DOHH2 (cell line): ENCODE measurements at regions not wholly inside any gene's neighbourhood (a gene's known extent, or its start where the extent isn't known, plus 50 kb on each side); places are given as distances from the start of the nearest gene placed in this dataset.

Experiments
- H3F3A ChIP-seq: fragments of 200-600 bp; sonication (generic), shearing (Covaris generic); 2 replicates; pipeline ENCODE4 v1.6.0; 2016; ENCODE audit warnings: antibody characterized with exemption, mild to moderate bottlenecking; ENCODE audit not compliant: control insufficient read depth, insufficient read depth
- H3K27ac ChIP-seq: fragments of 200-600 bp; sonication (generic); 2 replicates; pipeline ENCODE4 v1.5.1; 2014; ENCODE audit warnings: low read depth, mild to moderate bottlenecking, low read length, moderate library complexity
- H3K27me3 ChIP-seq: fragments of 200-600 bp; sonication (generic); 2 replicates; pipeline ENCODE4 v1.6.1; 2014; ENCODE audit warnings: mild to moderate bottlenecking, low read length, mixed read lengths; ENCODE audit not compliant: control insufficient read depth
- H3K36me3 ChIP-seq: fragments of 200-600 bp; sonication (generic); 2 replicates; pipeline ENCODE4 v1.6.1; 2014; ENCODE audit warnings: mild to moderate bottlenecking, low read length, moderate library complexity, mixed read lengths; ENCODE audit not compliant: control insufficient read depth
- H3K4me1 ChIP-seq: fragments of 200-600 bp; sonication (generic); 2 replicates; pipeline ENCODE4 v1.6.1; 2014; ENCODE audit warnings: mild to moderate bottlenecking, low read length, mixed read lengths; ENCODE audit not compliant: control insufficient read depth
- H3K4me2 ChIP-seq: fragments of 200-600 bp; sonication (generic); 2 replicates; pipeline ENCODE4 v1.6.0; 2014; ENCODE audit warnings: mild to moderate bottlenecking, low read length, moderate library complexity
- H3K4me3 ChIP-seq: fragments of 200-600 bp; sonication (generic); 2 replicates; pipeline ENCODE4 v1.5.1; 2014; ENCODE audit warnings: mild to moderate bottlenecking, low read length, mixed read lengths
- H3K79me2 ChIP-seq: fragments of 200-600 bp; sonication (generic); 2 replicates; pipeline ENCODE4 v1.6.1; 2014; ENCODE audit warnings: mild to moderate bottlenecking, low read length, mixed read lengths; ENCODE audit not compliant: control insufficient read depth
- H3K9me2 ChIP-seq: fragments of 200-600 bp; sonication (generic); replicated peaks from 2 replicates; pipeline ENCODE4 v1.6.1; 2014; ENCODE audit warnings: mild to moderate bottlenecking, low read length, mixed read lengths; ENCODE audit not compliant: control insufficient read depth
- H3K9me3 ChIP-seq: fragments of 200-600 bp; sonication (generic); 2 replicates; pipeline ENCODE4 v1.6.1; 2014; ENCODE audit warnings: antibody characterized with exemption, low read length, mixed read lengths; ENCODE audit not compliant: control insufficient read depth, insufficient read depth
- H4K20me1 ChIP-seq: fragments of 200-600 bp; sonication (generic); 2 replicates; pipeline ENCODE4 v1.6.0; 2014; ENCODE audit warnings: low read depth, mild to moderate bottlenecking, antibody characterized with exemption, low read length, moderate library complexity; ENCODE audit not compliant: control insufficient read depth, insufficient read depth
- EZH2phosphoT487 ChIP-seq: fragments of 200-600 bp; sonication (generic); IDR thresholded peaks from 2 replicates; pipeline ENCODE4 v1.6.1; 2017; ENCODE audit warnings: borderline replicate concordance, mild to moderate bottlenecking, antibody characterized with exemption, low read length, moderate library complexity, mixed read lengths
- TF ChIP-seq, protein P1 (sequence below): fragments of 200-600 bp; sonication (generic); IDR thresholded peaks from one replicate; pipeline ENCODE4 v1.5.1; 2014; ENCODE audit warnings: antibody characterized with exemption, mild to moderate bottlenecking, low read depth, low read length; ENCODE audit not compliant: poor library complexity, severe bottlenecking

DNA sequence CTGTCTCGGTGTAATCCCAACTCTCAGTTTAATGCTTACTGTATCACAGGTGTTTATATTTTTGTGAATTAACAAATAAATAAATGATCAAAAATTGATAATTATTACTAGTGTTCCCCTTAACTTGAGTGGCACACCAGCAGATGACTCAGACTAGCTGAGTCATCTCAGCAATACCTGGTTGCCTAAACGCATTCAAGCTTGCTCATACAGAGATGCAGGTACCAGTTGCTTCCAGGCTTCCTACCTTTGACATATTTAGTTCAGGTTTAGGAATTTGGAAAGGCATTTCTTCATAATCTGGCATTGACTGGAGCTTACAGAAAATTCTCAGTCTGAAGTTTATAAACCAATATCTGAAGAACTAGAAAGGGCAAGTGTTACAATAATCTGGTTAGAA is 78.9 kb upstream of the LMO4 start:
- TF ChIP-seq EZH2phosphoT487 = no peak
- TF ChIP-seq, protein P1, sequence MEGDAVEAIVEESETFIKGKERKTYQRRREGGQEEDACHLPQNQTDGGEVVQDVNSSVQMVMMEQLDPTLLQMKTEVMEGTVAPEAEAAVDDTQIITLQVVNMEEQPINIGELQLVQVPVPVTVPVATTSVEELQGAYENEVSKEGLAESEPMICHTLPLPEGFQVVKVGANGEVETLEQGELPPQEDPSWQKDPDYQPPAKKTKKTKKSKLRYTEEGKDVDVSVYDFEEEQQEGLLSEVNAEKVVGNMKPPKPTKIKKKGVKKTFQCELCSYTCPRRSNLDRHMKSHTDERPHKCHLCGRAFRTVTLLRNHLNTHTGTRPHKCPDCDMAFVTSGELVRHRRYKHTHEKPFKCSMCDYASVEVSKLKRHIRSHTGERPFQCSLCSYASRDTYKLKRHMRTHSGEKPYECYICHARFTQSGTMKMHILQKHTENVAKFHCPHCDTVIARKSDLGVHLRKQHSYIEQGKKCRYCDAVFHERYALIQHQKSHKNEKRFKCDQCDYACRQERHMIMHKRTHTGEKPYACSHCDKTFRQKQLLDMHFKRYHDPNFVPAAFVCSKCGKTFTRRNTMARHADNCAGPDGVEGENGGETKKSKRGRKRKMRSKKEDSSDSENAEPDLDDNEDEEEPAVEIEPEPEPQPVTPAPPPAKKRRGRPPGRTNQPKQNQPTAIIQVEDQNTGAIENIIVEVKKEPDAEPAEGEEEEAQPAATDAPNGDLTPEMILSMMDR = no peak
- no peaks in the 10 kb centered on the region for H3K79me2 ChIP-seq
- H3K4me2 ChIP-seq = no peak overlapping the region
- no peak overlapping the region for H3K4me3 ChIP-seq
- H3K4me1 ChIP-seq = no peaks in the 10 kb centered on the region
- no peaks in the 10 kb centered on the region for H3K9me3 ChIP-seq
- no peaks in the 10 kb centered on the region for H3K36me3 ChIP-seq
- no peaks in the 10 kb centered on the region for H4K20me1 ChIP-seq
- peaks cover 2% of the 10 kb centered on the region; the same call in 1 of the 2 replicates for H3K27me3 ChIP-seq
- no peaks in the 10 kb centered on the region for H3F3A ChIP-seq
- no peak overlapping the region for H3K27ac ChIP-seq
- H3K9me2 ChIP-seq = no peaks in the 10 kb centered on the region

DNA sequence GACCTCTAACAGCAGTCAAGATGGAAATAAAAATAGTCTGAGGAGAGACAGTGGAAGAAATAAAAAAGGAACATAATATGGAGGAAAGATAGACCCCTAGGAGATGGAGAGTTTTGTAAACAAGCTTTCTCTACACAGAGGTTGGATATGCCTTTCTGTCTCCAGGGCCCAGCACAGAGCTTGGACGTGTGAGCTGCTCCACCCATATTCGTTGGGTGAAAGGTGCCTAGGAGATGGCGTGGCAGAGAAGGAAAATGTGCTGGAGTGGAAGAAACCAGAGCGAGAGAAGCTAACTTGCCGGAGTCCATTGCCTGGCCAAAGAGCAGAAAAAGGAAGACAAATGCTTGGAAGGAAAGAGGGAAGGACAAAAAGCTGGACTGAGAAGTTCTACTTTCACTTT is 78.3 kb upstream of the LMO4 start:
- Histone ChIP-seq H3K27me3 (peaks cover 2% of the 10 kb centered on the region; the same call in 1 of the 2 replicates), H3K9me3 (no peaks in the 10 kb centered on the region), H3K36me3 (no peaks in the 10 kb centered on the region), H4K20me1 (no peaks in the 10 kb centered on the region), H3K9me2 (no peaks in the 10 kb centered on the region), H3K4me3 (no peak overlapping the region), H3K4me2 (no peak overlapping the region), H3F3A (no peaks in the 10 kb centered on the region), H3K4me1 (no peaks in the 10 kb centered on the region), H3K79me2 (no peaks in the 10 kb centered on the region), H3K27ac (no peak overlapping the region)
- TF ChIP-seq, protein P1 = no peak
- TF ChIP-seq EZH2phosphoT487 = no peak

DNA sequence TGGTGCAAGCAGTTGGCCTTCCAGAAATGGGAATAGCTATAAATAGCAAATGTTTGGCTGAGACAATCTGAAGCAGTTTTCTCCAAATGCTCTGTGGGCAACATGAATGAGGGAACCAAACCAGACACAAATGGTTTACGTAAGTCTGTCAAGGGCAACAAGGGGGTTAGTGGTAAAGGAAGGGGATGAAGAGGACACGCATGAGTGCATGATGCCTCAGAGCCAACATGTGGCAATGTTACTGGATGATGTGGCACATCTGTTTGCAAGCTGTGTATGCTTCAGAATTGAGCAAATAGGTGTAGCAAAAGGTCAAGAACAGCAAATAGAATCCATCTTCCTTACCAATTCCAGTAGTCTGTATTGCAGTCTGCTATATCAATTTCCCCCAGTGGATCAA is 76.3 kb upstream of the LMO4 start:
- Histone ChIP-seq H3K4me2 (no peak overlapping the region), H3K9me2 (no peaks in the 10 kb centered on the region), H3K4me1 (no peaks in the 10 kb centered on the region), H3F3A (no peaks in the 10 kb centered on the region), H3K27ac (no peak overlapping the region), H3K4me3 (no peak overlapping the region), H4K20me1 (no peaks in the 10 kb centered on the region), H3K9me3 (no peaks in the 10 kb centered on the region), H3K27me3 (0 out of 2 replicates have a peak, but pooled peaks cover 6% of the 10 kb centered on the region), H3K79me2 (no peaks in the 10 kb centered on the region), H3K36me3 (no peaks in the 10 kb centered on the region)
- no peak for TF ChIP-seq EZH2phosphoT487
- TF ChIP-seq, protein P1 = no peak
